Brain pericyte (primary cell): ENCODE measurements at regions not wholly inside any gene's neighbourhood (a gene's known extent, or its start where the extent isn't known, plus 50 kb on each side); places are given as distances from the start of the nearest gene placed in this dataset.
"Not testable (repeated sequence)": the region's sequence is repeated elsewhere in the genome, so short reads cannot be mapped to it uniquely, and the experiment has no call there.

ENCODE experiments used
- DNase-seq: peaks from one replicate; pipeline ENCODE4 v3.0.0-alpha.2; 2012; ENCODE audit warnings: low read depth, low spot score

DNA sequence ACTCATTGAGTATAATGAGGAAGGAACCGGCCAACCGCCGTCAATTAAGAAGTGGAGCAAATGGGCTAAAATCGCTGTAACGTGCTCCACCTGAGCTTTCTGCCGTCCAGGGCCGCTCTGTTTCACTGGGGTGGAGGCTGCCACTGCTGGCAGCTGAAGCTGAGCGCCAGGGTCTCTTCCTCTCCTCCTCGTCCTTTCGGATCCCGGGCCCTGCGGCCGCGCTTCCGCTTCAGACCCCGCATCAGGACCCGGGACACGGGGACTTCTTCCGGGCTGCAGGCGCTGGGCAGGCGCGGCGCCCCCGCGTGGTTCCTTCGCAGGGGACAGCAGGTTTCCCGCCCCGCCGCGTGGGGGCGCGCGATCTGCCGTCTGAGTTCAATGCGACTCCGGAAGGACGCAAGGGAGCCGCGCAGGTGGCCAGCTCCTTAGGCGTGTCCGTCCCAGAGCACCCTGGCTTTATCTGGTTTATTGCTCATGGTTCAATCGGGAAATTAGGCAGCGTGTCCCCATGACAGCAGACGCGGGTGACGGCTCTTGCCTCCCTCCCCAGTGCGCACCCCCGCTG is 519.8 kb downstream of the TRIML1 start:
- DNase-seq, result no peak

DNA sequence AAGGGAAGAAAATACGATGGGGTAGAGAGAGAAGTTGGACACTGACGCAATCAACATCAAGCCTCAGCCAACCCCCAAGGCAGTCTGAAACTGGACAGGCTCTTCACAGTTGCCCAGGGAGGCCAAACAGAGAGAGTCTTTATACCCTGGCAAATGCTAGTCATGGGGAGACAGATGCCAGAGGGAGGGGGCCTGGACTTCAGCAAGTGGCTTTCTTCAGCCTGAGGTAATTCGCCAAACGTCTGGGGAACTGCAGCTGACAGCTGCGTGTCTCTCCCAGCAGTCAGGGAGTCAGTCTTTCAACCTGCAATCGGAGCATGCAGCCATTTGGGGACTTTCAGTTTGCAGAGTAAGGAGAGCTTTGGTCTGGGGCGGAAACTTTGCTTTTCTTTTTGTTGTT is 521.6 kb downstream of the TRIML1 start:
- no peak for DNase-seq

DNA sequence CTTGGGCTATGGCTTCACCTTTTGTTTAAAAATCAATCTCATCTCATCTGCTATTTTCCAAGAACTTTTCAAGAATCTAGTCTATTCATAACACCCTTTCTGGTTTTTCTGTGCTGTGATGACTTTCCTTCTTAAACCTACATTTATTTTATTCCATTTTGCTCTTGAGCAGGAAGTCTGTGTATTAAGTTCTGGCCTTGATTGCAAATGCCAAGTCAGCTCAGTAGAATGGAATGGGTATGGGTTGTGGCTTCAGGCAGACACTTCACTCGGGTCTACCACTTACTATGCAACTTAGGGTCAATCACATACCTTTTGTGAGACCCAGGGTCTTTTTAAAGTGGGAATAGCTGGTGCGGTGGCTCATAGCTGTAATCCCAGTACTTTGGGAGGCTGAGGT is 522.3 kb downstream of the TRIML1 start:
- DNase-seq, result no peak

DNA sequence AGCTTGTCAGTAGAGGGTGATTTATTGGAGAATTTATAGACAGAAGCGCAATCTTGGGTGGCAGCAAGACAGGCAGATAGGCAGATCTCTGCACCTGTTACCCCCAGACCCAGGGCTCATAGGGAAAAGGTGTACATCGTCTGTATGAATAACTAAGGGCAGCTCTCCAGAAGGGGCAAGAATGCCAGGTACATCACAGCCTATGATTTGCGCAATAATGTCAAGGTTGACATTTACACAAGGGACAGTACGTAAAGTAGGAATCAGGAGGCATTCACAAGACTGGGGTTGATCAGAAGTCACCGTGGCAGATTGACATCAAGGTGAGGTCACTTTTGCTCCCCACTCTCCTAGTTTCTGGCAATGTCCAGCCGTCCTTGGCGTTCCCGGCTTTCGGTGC is 524.1 kb downstream of the TRIML1 start:
- DNase-seq, result no peak

DNA sequence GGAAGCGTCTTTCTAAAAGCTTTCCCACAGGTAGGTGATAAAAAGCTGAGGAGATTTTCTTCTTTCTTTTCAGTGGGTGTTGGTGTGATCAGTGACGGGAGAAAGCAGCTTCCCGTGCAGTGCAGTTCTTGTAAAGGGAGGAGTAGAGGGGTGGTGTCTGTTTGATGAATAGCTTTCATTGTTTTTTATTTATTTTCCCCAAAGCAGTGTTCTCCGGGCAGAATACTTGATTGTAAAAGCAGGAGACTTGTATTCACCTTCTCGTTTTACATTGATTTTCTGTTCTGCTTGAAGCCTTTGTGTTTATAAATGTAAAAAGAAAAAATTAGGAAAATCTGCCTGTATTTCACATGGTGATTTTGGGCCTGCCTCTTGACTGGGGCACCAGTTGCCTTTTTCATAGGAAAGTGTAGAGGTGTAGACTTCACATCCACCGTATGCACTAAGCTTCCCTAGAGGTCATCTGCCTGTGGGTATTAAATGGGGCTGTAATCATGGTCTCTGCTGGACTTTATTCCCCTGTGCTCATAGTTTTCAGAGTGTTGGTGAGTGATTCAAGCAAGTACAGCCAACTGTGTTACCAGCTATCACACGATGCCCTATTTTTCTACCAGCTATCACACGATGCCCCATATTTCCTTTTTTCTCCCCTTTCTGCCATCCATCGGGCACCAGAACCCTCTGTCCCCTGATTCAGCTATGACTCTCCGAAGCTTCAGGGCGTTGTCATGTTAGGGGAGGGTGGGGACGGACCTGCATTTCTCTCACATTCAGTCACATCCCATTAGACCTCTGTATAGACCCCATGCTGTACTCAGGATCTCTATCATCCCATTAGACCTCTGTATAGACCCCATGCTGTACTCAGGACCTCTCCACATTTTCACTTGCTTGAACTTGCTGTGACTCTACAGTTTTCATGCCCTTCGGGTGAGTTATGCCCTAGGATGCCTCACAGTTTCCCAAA is 526.5 kb downstream of the TRIML1 start:
- no peak for DNase-seq

DNA sequence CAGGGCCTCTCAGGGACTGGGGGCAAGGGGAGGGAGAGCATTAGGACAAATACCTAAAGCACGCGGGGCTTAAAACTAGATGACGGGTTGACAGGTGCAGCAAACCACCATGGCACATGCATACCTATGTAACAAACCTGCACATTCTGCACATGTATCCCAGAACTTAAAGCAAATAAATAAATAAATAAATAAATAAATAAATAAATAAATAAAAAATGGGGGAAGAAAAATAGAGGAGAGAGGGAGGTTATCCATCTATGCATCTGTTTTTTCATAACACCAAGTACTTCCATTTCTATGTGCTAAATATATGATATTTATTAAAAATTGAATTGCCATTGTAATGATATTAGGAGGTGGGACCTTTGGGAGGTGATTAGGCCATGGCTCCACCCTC is 539.5 kb downstream of the TRIML1 start:
- DNase-seq, result not testable (repeated sequence)

DNA sequence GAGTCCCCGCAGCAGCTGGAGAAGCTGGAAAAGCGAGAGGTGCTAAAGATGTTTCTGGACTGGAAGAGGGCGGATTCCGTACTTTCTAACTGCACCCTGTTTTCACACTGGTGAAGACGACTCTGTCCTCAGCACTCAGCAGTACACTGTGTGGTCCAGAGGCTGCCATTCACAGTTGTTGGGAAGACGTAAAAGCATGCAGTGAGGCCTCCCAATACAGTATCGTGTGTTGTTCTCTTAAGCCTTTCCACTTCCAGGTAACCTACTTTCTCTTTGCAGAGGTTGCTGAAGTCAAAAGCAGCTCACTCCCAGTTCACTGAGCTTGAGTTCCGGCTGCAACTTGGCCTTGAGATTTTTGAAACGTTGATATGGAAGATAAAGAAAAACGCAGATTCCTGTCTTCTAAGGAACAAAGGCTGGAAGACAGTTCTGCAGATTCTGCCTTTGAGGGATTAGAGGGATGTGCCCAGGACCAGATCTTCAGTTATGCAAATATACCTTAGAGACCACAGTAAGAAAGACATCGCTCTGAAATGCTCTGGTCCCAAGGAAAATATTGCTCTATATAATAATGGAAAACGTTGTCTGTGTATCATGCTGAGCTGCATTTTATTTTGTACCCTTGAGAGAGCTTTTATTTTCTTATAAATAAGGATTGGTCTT is 540.9 kb downstream of the TRIML1 start:
- no peak for DNase-seq

DNA sequence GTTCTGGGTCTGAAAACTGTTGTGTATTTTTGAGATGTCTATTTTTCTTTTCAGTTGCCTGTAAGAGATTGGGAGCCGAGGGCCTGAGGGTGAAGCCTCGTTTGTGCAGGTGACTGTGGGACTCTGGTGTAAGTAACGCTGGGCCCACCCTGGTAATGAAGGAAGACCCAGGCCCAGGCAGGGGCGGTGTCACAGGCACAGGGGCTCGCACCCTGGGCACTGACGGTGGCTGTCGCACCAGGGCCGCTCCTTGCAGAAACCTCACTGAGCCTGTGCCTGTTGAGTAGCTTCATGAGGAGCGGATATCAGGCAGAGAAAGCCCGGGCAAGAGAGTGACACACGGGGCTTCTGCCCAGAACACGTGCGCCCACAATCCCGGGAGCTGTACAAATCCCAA is 541.4 kb downstream of the TRIML1 start:
- DNase-seq, result no peak

DNA sequence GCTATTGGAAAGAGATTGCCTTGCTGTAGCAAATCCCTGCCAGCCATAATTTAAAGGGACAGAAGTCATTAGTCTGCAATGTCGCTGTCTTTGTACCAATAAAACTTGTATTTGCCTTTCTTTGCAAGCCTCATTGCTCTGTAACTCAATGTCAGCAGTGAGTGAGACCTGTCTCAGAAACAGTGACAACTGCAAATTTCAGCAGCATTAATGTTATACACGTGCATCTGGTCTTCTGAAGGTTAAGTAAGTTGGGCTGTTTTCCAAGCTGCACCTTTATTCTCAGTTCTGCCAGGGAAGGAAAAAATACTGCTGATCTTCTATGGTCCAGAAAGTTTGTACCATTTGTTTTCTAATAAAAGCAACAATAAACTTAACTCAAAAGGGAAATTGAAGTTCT is 543.1 kb downstream of the TRIML1 start:
- DNase-seq, result no peak

DNA sequence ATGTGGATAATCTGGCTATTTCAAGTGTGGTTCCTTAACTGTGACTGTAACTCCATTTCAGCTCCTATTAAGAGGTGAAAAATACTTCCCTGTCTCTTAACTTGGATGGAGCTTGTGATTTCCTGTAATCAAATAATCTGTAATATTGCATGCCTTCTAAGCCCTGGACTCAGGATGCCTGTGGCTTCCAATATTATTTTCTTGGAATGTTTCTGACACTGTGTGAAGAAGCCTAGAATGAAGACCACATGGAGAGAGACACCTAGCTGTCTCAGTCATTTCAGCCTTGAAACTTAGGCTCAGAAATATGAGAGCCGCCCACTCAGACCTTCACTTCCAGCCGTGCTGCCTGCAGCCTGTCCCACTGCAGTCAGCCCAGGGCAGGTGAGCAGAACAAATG is 544.3 kb downstream of the TRIML1 start:
- no peak for DNase-seq

DNA sequence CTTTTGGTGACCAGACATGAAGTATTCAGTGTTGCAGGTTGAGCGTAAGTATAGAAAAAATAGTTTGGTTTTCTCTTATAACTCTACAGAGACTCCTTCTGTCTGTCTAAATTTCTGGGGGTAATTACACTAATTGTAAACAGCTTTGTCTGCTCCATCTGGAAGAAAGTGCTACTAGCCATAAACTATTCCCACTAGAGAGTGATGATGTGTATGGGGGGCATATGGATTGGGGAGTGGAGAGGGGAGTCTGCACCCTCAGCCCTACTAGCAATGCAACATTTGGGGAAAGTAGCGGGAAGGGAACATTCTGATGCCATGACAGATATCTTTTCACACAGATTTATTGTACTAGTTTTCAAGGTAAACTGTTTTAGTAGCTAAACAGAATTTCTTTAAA is 549.7 kb downstream of the TRIML1 start:
- no peak for DNase-seq

DNA sequence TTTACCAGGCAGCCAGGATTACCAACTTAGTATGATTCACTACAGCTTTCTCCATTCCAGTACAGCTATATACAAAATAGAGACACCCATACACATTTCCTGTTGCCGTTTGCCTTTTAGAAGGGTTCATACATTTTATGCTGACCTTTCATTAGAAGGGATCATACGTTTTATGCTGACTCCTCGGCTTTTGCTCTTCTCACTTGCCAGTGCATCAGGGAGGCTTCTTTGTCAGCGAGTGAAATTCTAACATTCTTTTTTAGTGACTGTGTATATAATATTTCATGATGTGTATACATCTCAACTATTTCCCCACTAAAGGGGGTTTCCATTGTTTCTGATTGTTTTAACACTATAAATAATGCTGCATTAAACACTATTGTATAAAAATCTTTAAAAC is 552.6 kb downstream of the TRIML1 start:
- no peak for DNase-seq

DNA sequence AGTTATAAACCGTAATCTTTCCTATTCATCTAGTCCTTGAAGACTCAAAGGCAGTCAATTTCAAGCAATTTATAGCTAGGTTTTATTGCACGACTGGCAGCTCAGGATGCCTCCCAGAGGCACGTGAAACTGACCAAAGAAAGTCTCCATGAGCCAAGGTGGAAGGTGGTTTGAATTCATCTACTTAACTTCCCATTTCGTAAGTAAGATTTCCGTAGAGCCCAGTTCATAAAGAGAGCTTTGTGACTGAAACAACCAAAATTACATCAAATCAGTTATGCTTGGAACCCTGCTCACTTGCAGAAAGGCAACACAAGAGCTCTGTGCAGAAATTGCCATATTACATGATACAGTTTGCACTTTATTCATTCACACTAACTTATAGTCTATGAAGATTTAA is 556.0 kb downstream of the TRIML1 start:
- DNase-seq, result no peak

DNA sequence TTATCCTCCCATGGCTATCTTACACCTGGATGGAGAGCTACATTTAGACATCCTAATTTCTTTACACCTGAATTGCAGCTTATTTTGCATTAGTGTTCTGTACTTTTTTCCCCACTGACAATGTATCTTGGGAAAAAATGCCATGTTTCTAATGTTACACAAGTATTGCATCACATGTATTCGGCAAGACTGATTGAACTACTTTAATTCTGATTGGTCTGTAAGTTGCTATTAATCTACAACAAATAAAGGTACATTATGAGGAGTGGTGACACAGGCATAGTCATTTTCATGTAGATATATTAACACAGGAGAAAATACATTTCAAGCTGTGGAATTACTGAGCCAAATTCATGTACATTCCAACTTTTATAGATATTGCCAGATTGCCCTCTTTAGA is 558.0 kb downstream of the TRIML1 start:
- no peak for DNase-seq

DNA sequence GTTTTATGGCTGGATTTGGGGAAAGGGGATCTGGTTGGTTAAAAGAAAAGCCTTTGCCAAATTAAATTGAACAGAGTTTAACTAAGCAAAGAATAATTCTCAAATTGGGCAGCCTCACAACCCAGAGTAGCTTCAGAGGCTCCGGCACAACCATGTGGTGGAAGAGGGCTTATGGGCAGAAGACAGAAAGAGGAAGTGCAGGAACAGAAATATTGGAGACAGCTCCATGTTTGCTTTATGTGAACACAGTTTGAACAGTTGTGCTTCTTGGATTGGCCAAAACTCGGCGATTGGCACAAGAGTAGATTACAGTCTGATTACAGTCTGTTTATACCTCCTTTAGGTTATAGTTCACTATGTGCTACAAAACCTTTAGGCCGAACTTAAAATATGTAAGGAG is 562.7 kb downstream of the TRIML1 start:
- DNase-seq, result no peak

DNA sequence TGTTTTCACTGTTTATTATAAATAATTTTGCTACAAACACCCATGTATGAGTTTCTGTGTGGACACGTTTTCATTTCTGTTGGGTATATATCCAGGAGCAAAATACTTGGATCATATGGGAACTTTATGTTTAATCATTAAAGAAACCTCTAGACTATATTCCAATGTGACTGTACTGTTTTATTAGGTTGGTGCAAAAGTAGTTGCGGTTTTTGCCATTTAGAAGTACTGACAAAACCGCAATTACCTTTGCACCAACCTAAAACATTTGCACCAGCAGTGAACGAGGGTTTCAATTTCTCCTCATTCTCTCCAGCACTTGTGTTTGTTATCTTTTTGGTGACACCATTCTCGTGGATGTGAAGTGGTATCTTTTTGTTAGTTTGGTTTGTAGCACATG is 565.0 kb downstream of the TRIML1 start:
- DNase-seq, result no peak

DNA sequence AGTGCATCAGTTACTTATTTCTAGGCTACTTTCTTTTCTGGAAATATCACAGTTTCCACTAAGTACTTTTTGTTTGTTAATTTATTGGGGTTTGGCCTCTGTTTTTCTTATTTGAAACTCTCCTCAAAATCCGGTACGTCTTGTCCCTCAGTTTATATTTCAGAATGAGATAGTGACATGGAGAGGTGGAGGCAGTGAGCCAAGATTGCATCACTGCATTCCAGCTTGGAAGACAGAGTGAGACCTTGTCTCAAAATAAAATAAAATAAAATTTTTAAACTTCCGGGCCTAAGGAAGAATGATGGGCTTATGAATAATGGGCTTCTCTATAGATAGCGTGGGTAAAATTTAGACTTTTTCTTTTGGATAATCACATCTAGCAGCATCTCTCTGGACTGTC is 567.8 kb downstream of the TRIML1 start:
- DNase-seq, result no peak

DNA sequence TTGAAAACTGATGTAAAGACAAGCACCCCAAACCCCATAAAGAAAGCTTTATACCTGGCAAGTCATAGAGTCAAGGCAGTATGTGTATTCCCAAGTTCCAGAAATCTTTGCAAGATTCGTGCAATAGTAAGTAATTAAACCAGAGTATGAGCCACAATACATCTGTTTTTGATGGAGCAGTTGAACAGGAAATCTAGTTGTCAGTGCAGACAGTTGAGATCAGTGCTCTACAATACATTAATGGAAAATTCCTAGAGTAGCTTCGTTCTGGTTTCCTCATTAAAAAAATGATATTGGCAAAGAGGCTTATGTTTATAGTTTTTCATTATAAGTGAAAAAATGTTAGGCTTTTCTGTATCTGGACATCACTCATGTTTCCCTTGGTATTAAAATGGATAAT is 575.3 kb downstream of the TRIML1 start:
- no peak for DNase-seq

DNA sequence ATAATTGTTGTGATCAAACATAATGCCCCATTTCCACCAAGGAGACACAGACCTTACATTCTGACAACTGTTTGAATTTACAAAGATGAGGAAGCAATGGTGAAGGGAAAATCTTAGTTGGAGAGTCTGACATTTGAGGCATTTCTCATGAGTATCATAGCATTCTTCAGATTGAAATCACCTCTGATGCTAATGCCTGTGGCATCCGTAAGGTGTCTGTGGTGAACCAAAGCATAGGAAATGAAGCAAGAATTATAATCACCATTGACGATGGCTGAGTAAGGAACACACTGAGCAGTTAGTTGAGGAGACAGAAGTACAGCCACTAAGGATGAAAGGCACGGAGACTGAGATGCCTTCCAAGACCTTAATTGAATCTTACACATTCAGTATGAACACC is 575.7 kb downstream of the TRIML1 start:
- DNase-seq, result no peak

DNA sequence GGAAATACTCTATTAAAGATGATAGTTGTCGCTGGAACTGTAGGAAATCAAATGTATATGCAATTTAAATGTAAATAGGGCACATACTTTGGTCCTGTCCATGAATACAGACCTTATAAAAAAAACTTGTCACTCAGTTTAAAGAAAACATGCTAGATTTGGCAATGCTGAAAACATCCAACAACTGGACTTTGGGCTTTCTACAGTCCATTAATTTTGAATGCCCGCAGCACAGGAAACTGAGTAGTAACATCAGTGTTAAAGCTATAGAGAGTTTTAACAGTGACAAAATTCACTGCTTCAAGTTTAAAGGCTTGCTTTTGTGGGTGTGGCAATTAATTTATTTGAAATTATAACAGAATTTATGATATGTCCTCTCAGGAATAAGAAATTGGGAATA is 578.4 kb downstream of the TRIML1 start:
- DNase-seq, result no peak

DNA sequence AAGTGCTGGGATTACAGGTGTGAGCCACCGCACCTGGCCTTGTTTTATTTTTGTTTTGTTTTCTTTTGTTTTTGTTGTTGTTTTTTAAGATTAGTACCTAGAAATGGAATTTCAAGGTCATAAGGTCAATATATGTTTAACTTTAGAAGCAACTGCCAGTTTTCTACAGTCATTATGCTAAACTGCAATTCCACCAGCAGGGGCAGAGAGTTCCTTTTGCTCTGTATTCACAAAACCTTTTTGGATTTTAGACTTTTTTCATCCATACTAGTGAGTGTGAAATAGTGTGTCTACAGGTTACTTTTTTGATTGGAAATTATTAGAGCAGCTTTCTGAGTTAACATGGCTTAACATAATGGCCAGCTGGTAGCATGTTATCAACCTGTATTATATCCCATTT is 580.6 kb downstream of the TRIML1 start:
- DNase-seq, result no peak

DNA sequence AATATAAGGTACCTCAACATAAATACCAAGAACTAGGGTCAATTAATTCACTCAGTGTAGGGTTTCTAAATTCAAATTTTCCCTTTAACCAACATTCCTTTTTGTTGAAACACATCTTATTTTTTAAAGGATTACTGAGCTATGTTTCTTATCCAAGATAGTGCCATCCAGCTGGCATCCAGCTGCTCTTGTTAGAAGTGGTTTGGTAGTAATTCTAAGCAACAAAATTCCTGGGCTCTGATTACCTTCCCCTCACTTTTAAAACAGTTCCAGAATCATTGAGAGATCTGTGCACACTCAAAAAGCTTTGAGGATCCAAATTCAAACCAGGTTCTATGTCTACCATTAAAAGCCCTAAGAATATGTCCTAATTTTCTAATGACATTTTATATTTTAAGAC is 583.7 kb downstream of the TRIML1 start:
- DNase-seq, result no peak

DNA sequence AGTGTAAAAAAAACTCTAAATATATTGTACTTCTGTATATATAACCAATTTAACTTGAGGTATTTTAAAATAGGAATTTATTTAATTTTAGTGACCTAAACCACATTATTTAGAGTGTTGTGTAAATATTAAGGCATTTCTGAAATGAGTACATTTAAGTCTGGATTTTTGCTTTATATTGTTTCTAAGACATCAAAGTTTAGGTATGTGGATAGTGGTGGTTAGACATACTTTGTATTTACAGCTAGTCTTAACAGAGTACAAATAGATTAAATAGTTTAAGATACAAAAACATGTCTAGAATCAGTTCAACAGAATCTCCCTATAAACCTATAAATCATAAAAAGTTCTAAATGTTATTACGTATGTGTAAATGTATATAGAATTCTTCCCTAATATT is 588.5 kb downstream of the TRIML1 start:
- DNase-seq, result no peak
